ENCODE measurements at regions not wholly inside any gene's neighbourhood (a gene's known extent, or its start where the extent isn't known, plus 50 kb on each side); places are given as distances from the start of the nearest gene placed in this dataset.

GRCh38 chr15:53416219-53416940 is 343.1 kb downstream of the WDR72 start:
- H3K27me3 ChIP-seq (replicated peaks; ENCODE audit: control insufficient read depth, insufficient read depth, low read length), result no peaks in the 10 kb centered on the region
- H3K36me3 ChIP-seq (ENCODE audit: control insufficient read depth, insufficient read depth, low read length), result no peaks in the 10 kb centered on the region
- TF ChIP-seq, protein P1, sequence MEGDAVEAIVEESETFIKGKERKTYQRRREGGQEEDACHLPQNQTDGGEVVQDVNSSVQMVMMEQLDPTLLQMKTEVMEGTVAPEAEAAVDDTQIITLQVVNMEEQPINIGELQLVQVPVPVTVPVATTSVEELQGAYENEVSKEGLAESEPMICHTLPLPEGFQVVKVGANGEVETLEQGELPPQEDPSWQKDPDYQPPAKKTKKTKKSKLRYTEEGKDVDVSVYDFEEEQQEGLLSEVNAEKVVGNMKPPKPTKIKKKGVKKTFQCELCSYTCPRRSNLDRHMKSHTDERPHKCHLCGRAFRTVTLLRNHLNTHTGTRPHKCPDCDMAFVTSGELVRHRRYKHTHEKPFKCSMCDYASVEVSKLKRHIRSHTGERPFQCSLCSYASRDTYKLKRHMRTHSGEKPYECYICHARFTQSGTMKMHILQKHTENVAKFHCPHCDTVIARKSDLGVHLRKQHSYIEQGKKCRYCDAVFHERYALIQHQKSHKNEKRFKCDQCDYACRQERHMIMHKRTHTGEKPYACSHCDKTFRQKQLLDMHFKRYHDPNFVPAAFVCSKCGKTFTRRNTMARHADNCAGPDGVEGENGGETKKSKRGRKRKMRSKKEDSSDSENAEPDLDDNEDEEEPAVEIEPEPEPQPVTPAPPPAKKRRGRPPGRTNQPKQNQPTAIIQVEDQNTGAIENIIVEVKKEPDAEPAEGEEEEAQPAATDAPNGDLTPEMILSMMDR (IDR thresholded peaks at IDR 0.05; ENCODE audit: insufficient read depth, low read length, poor library complexity, severe bottlenecking), result no peak
- no peak for DNase-seq (ENCODE audit: extremely low read depth, insufficient read length)
- no peak overlapping the region for H3K4me3 ChIP-seq (replicated peaks; ENCODE audit: low read depth, low read length)

DNA sequence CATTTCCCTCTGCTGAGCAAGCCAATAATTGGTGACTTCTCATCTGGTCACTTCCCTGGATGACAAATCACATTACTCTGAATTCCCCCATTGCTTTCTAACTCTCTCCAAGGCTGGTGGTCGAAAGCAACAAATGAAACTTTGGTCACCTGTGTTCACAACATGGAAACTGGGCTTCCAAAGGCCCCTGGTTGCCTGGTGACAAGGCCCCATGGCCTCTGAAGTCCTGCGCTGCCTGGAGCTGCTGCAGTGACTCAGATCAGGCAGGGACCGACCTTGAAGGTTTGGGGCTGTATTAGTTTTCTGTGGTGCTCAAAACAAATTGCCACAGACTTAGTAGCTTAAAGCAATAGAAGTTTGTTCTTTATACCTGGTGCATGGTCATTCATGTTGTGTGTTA is 345.3 kb downstream of the WDR72 start:
- DNase-seq (ENCODE audit: extremely low read depth, insufficient read length), result no peak
- H3K36me3 ChIP-seq (ENCODE audit: control insufficient read depth, insufficient read depth, low read length), result no peaks in the 10 kb centered on the region
- H3K4me3 ChIP-seq (replicated peaks; ENCODE audit: low read depth, low read length), result no peak overlapping the region
- no peaks in the 10 kb centered on the region for H3K27me3 ChIP-seq (replicated peaks; ENCODE audit: control insufficient read depth, insufficient read depth, low read length)
- TF ChIP-seq, protein P1 (IDR thresholded peaks at IDR 0.05; ENCODE audit: insufficient read depth, low read length, poor library complexity, severe bottlenecking), result no peak

DNA sequence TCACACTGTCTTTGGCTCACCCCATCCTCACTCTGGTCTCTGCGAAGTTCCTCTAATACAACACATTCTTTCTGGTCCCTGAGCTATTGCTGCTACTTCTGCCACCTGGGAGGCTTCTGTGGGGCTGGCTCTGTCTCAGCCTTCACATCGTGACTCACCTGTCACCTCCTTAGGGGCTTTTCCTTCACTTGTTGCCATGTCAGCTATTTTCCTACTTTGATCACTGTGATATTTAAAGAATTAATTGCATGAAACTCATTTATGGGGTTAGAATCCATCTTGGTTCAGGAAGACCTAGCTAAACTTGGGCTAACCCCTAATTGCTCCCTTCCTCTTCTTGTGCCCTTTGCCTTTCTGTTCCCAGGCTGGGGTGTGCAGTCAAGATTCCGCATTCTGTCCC is 346.9 kb downstream of the WDR72 start:
- Histone ChIP-seq H3K4me3 (replicated peaks; ENCODE audit: low read depth, low read length) (no peak overlapping the region), H3K36me3 (ENCODE audit: control insufficient read depth, insufficient read depth, low read length) (no peaks in the 10 kb centered on the region), H3K27me3 (replicated peaks; ENCODE audit: control insufficient read depth, insufficient read depth, low read length) (no peaks in the 10 kb centered on the region)
- TF ChIP-seq, protein P1 (IDR thresholded peaks at IDR 0.05; ENCODE audit: insufficient read depth, low read length, poor library complexity, severe bottlenecking), result no peak
- DNase-seq (ENCODE audit: extremely low read depth, insufficient read length), result no peak

GRCh38 chr15:53404930-53405493 is 354.5 kb downstream of the WDR72 start:
- Histone ChIP-seq H3K36me3 (ENCODE audit: control insufficient read depth, insufficient read depth, low read length) (no peaks in the 10 kb centered on the region), H3K4me3 (replicated peaks; ENCODE audit: low read depth, low read length) (no peak overlapping the region), H3K27me3 (replicated peaks; ENCODE audit: control insufficient read depth, insufficient read depth, low read length) (no peaks in the 10 kb centered on the region)
- no peak for DNase-seq (ENCODE audit: extremely low read depth, insufficient read length)
- TF ChIP-seq, protein P1 (IDR thresholded peaks at IDR 0.05; ENCODE audit: insufficient read depth, low read length, poor library complexity, severe bottlenecking), result no peak

- no peaks in the 10 kb centered on the region for H3K36me3 ChIP-seq (ENCODE audit: control insufficient read depth, insufficient read depth, low read length)
- no peak for DNase-seq (ENCODE audit: extremely low read depth, insufficient read length)
- no peak overlapping the region for H3K4me3 ChIP-seq (replicated peaks; ENCODE audit: low read depth, low read length)
- TF ChIP-seq, protein P1 (IDR thresholded peaks at IDR 0.05; ENCODE audit: insufficient read depth, low read length, poor library complexity, severe bottlenecking), result no peak
- no peaks in the 10 kb centered on the region for H3K27me3 ChIP-seq (replicated peaks; ENCODE audit: control insufficient read depth, insufficient read depth, low read length)
Observed at GRCh38 chr15:53401503-53401902, 358.0 kb downstream of the WDR72 start.
